ENCODE measurements at regions not wholly inside any gene's neighbourhood (a gene's known extent, or its start where the extent isn't known, plus 50 kb on each side); places are given as distances from the start of the nearest gene placed in this dataset.

- H3K36me3 ChIP-seq (replicated peaks in 1 of 2; ENCODE audit: control insufficient read depth in 1 of 2, insufficient read depth in 2 of 2, low read length in 2 of 2): no peaks in the 10 kb centered on the region
- no peaks in the 10 kb centered on the region for H3K4me1 ChIP-seq (ENCODE audit: control insufficient read depth in 1 of 2, insufficient read depth in 2 of 2, low read length in 2 of 2)
- no peaks in the 10 kb centered on the region for H4K20me1 ChIP-seq (ENCODE audit: insufficient read depth, low read length)
- Mint-ChIP-seq H3K27me3 (ENCODE audit: low read depth in 3 of 3) (peaks cover 1 to 5% (median 5%) of the 10 kb centered on the region in 3 donors), H3K9me3 (peaks cover 0 to 8% (median 2%) of the 10 kb centered on the region in 7 donors), H3K4me1 (no peaks in the 10 kb centered on the region), H3K4me3 (no peak overlapping the region), H3K36me3 (no peaks in the 10 kb centered on the region), H3K27ac (no peak overlapping the region)
- no peak overlapping the region for H2AFZ ChIP-seq (ENCODE audit: insufficient read depth, low read depth, low read length, poor library complexity, severe bottlenecking)
- no peaks in the 10 kb centered on the region for H3K9me3 ChIP-seq (replicated peaks in 1 of 2; ENCODE audit: control insufficient read depth in 1 of 2, insufficient read depth in 1 of 2, low read length in 2 of 2)
- intact Hi-C loops (cut with micrococcal nuclease): no loop called here
- no peak overlapping the region for H3K4me3 ChIP-seq (replicated peaks in 1 of 3; ENCODE audit: low read depth in 2 of 3, low read length in 3 of 3)
- H3K27ac ChIP-seq (ENCODE audit: low read depth in 1 of 2, low read length in 2 of 2): no peak overlapping the region
- H3K9ac ChIP-seq (ENCODE audit: insufficient read depth, low read length, poor library complexity, severe bottlenecking): no peak overlapping the region
- no peaks in the 10 kb centered on the region for H3K27me3 ChIP-seq (ENCODE audit: control insufficient read depth in 2 of 2, insufficient read depth in 2 of 2, low read length in 2 of 2)
- no peak for TF ChIP-seq CTCF (IDR thresholded peaks at IDR 0.05)
- DNase-seq: no peak
- WGBS (ENCODE audit: insufficient coverage): 61% methylated on average over 5 of the region's 5 CpGs
- H3K4me2 ChIP-seq (replicated peaks; ENCODE audit: extremely low read depth, low read length, poor library complexity, severe bottlenecking): no peak overlapping the region
- no peaks in the 10 kb centered on the region for H3K79me2 ChIP-seq (ENCODE audit: insufficient read depth, low read length)
These were observed 126.6 kb downstream of the NSG2 start for GRCh38 chr5:174172152-174172551.

GRCh38 chr5:174172566-174172965 is 127.1 kb downstream of the NSG2 start:
- Histone ChIP-seq H3K79me2 (ENCODE audit: insufficient read depth, low read length) (no peaks in the 10 kb centered on the region), H3K4me2 (replicated peaks; ENCODE audit: extremely low read depth, low read length, poor library complexity, severe bottlenecking) (no peak overlapping the region), H3K27ac (ENCODE audit: low read depth in 1 of 2, low read length in 2 of 2) (no peak overlapping the region), H3K36me3 (replicated peaks in 1 of 2; ENCODE audit: control insufficient read depth in 1 of 2, insufficient read depth in 2 of 2, low read length in 2 of 2) (no peaks in the 10 kb centered on the region), H3K9ac (ENCODE audit: insufficient read depth, low read length, poor library complexity, severe bottlenecking) (no peak overlapping the region), H2AFZ (ENCODE audit: insufficient read depth, low read depth, low read length, poor library complexity, severe bottlenecking) (no peak overlapping the region), H3K4me3 (replicated peaks in 1 of 3; ENCODE audit: low read depth in 2 of 3, low read length in 3 of 3) (no peak overlapping the region), H4K20me1 (ENCODE audit: insufficient read depth, low read length) (no peaks in the 10 kb centered on the region), H3K9me3 (replicated peaks in 1 of 2; ENCODE audit: control insufficient read depth in 1 of 2, insufficient read depth in 1 of 2, low read length in 2 of 2) (no peaks in the 10 kb centered on the region), H3K27me3 (ENCODE audit: control insufficient read depth in 2 of 2, insufficient read depth in 2 of 2, low read length in 2 of 2) (no peaks in the 10 kb centered on the region), H3K4me1 (ENCODE audit: control insufficient read depth in 1 of 2, insufficient read depth in 2 of 2, low read length in 2 of 2) (no peaks in the 10 kb centered on the region)
- Mint-ChIP-seq H3K36me3 (no peaks in the 10 kb centered on the region), H3K27me3 (ENCODE audit: low read depth in 3 of 3) (peaks cover 1 to 7% (median 5%) of the 10 kb centered on the region in 3 donors), H3K27ac (no peak overlapping the region), H3K4me3 (no peak overlapping the region), H3K4me1 (no peaks in the 10 kb centered on the region), H3K9me3 (peaks cover 0 to 8% (median 2%) of the 10 kb centered on the region in 7 donors)
- intact Hi-C loops (cut with micrococcal nuclease): no loop called here
- TF ChIP-seq CTCF (IDR thresholded peaks at IDR 0.05): no peak
- DNase-seq: no peak
- WGBS (ENCODE audit: insufficient coverage): 86% methylated on average over 1 of the region's 4 CpGs

Data from CD14-positive monocyte (primary cell).